Thyroid gland (tissue), 4 donors: ENCODE measurements at regions not wholly inside any gene's neighbourhood (a gene's known extent, or its start where the extent isn't known, plus 50 kb on each side); places are given as distances from the start of the nearest gene placed in this dataset.

Experiments
- POLR2A ChIP-seq, 2 donors: fragments of 450-650 bp; IDR thresholded peaks; one replicate each; pipeline ENCODE4 v1.6.1; 2017; ENCODE audit warnings: antibody characterized with exemption in 2 of 2, mild to moderate bottlenecking in 2 of 2, moderate library complexity in 1 of 2
- TF ChIP-seq, protein P1 (sequence below), 6 experiments: fragments of 200-600 bp in 3 of 6; fragments of 450-650 bp in 3 of 6; sonication (generic) in 3 of 6; IDR thresholded peaks; one replicate each; pipeline ENCODE4 v1.5.1; 2016 to 2019; ENCODE audit warnings: antibody characterized with exemption in 6 of 6, mild to moderate bottlenecking in 2 of 6, inconsistent platforms in 1 of 6, moderate library complexity in 1 of 6

DNA sequence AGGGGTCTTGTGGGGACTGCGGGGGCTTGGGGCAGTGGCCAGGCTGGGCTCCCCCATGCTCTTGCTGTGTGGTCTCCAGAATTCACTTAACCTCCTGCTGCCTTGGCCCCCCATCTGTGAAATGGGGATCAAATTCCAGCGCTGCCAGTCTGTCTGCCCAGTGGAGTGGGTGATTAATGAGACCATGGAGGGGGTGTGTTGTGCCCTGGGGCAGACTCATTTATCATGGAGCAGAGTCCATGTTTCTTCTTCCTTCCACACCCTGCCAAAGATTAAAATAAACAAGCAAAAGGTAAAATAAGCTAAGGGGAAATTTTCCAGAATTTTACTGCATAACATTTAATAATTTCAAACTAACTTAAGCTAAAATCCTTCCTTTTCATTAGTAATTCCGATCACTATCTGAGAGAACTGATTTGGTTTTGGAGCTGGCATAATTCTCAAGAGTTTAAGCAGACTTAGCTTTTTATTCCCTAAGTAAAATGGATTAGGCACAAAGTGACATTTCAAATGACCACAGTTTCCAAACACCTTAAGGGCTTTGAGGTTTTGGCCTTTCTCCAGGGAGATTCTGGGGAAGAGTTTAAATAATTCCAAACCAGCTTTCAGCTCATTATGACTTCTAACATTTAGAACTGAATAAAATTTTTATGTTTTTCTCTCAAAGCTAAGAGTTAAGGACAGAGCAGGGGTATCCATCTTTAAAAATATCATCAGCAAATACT is 211.9 kb downstream of the CXCL12 start:
- TF ChIP-seq, protein P1, sequence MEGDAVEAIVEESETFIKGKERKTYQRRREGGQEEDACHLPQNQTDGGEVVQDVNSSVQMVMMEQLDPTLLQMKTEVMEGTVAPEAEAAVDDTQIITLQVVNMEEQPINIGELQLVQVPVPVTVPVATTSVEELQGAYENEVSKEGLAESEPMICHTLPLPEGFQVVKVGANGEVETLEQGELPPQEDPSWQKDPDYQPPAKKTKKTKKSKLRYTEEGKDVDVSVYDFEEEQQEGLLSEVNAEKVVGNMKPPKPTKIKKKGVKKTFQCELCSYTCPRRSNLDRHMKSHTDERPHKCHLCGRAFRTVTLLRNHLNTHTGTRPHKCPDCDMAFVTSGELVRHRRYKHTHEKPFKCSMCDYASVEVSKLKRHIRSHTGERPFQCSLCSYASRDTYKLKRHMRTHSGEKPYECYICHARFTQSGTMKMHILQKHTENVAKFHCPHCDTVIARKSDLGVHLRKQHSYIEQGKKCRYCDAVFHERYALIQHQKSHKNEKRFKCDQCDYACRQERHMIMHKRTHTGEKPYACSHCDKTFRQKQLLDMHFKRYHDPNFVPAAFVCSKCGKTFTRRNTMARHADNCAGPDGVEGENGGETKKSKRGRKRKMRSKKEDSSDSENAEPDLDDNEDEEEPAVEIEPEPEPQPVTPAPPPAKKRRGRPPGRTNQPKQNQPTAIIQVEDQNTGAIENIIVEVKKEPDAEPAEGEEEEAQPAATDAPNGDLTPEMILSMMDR (IDR thresholded peaks at IDR 0.05), result no peak
- no peak for TF ChIP-seq POLR2A (IDR thresholded peaks at IDR 0.05)
